Activated CD8-positive, alpha-beta T cell treated with anti-CD3 and anti-CD28 coated beads, Interleukin-2, amount 10 ng/mL, durations not matched to agents 7 days and 5 days (primary cell): ENCODE measurements at regions not wholly inside any gene's neighbourhood (a gene's known extent, or its start where the extent isn't known, plus 50 kb on each side); places are given as distances from the start of the nearest gene placed in this dataset.
"Not testable (repeated sequence)": the region's sequence is repeated elsewhere in the genome, so short reads cannot be mapped to it uniquely, and the experiment has no call there.

Experiments
- ATAC-seq: fragments of 150-1000 bp; cut with Tn5 transposase; one replicate; pipeline ENCODE4 v1.10.0; 2021; ENCODE audit warnings: moderate library complexity
- CTCF ChIA-PET: fragments of 350-600 bp; sonication (Branson Sonifier 250); formaldehyde crosslinking; loops from one replicate; lab custom pipeline; 2021; ENCODE audit warnings: antibody characterized with exemption; lab: Charles Lee
- POLR2A ChIA-PET: fragments of 350-600 bp; sonication (Branson Sonifier 250); formaldehyde crosslinking; loops from one replicate; lab custom pipeline; 2021; ENCODE audit warnings: antibody characterized with exemption; lab: Charles Lee
- DNase-seq: peaks from one replicate; pipeline ENCODE4 v3.0.0-alpha.2; 2020
- H3K27ac Mint-ChIP-seq: one replicate; pipeline ENCODE4 v1.8.0; 2021; ENCODE audit warnings: mild to moderate bottlenecking, mixed read lengths
- H3K27me3 Mint-ChIP-seq: one replicate; pipeline ENCODE4 v1.8.0; 2021; ENCODE audit warnings: low read depth, mixed read lengths
- H3K36me3 Mint-ChIP-seq: one replicate; pipeline ENCODE4 v1.8.0; 2021; ENCODE audit warnings: low read depth, mixed read lengths
- H3K4me1 Mint-ChIP-seq: one replicate; pipeline ENCODE4 v1.8.0; 2021; ENCODE audit warnings: low read depth, mixed read lengths
- H3K4me3 Mint-ChIP-seq: one replicate; pipeline ENCODE4 v1.8.0; 2021; ENCODE audit warnings: mild to moderate bottlenecking, mixed read lengths
- H3K9me3 Mint-ChIP-seq: one replicate; pipeline ENCODE4 v1.8.0; 2022; ENCODE audit warnings: mixed read lengths; ENCODE audit not compliant: insufficient read depth

- no peak for DNase-seq
- no peak for ATAC-seq
- H3K36me3 Mint-ChIP-seq = no peaks in the 10 kb centered on the region
- no peaks in the 10 kb centered on the region for H3K4me1 Mint-ChIP-seq
- H3K27me3 Mint-ChIP-seq = no peaks in the 10 kb centered on the region
- H3K4me3 Mint-ChIP-seq = no peak overlapping the region
- ChIA-PET CTCF (no interaction called here), POLR2A (no interaction called here)
- H3K27ac Mint-ChIP-seq = no peak overlapping the region
- H3K9me3 Mint-ChIP-seq = no peaks in the 10 kb centered on the region
Measured at GRCh38 chr1:29924017-29924431, 687.7 kb downstream of the PTPRU start.

GRCh38 chr1:29921741-29922140, 685.4 kb downstream of the PTPRU start:
- CTCF ChIA-PET = no interaction called here
- POLR2A ChIA-PET = no interaction called here
- Mint-ChIP-seq H3K4me3 (no peak overlapping the region), H3K36me3 (no peaks in the 10 kb centered on the region), H3K27ac (no peak overlapping the region), H3K27me3 (no peaks in the 10 kb centered on the region), H3K4me1 (no peaks in the 10 kb centered on the region), H3K9me3 (no peaks in the 10 kb centered on the region)
- ATAC-seq = no peak
- no peak for DNase-seq

GRCh38 chr1:29920784-29921183, 684.5 kb downstream of the PTPRU start:
- ATAC-seq (no peak), DNase-seq (no peak)
- Mint-ChIP-seq H3K36me3 (no peaks in the 10 kb centered on the region), H3K4me3 (no peak overlapping the region), H3K4me1 (no peaks in the 10 kb centered on the region), H3K9me3 (no peaks in the 10 kb centered on the region), H3K27me3 (no peaks in the 10 kb centered on the region), H3K27ac (no peak overlapping the region)
- POLR2A ChIA-PET = no interaction called here
- CTCF ChIA-PET = no interaction called here

GRCh38 chr1:29920316-29920715, 684.0 kb downstream of the PTPRU start:
- Mint-ChIP-seq H3K27me3 (no peaks in the 10 kb centered on the region), H3K4me1 (no peaks in the 10 kb centered on the region), H3K36me3 (no peaks in the 10 kb centered on the region), H3K4me3 (no peak overlapping the region), H3K27ac (no peak overlapping the region), H3K9me3 (no peaks in the 10 kb centered on the region)
- POLR2A ChIA-PET = no interaction called here
- no peak for ATAC-seq
- CTCF ChIA-PET = no interaction called here
- no peak for DNase-seq

- CTCF ChIA-PET, H3K27me3 Mint-ChIP-seq, H3K36me3 Mint-ChIP-seq, H3K9me3 Mint-ChIP-seq, POLR2A ChIA-PET, DNase-seq, H3K4me1 Mint-ChIP-seq, ATAC-seq, H3K4me3 Mint-ChIP-seq, H3K27ac Mint-ChIP-seq: not testable (repeated sequence)
Measured at GRCh38 chr1:29919041-29919440, 682.7 kb downstream of the PTPRU start.

GRCh38 chr1:29916656-29917369, 680.5 kb downstream of the PTPRU start:
- Mint-ChIP-seq H3K36me3 (no peaks in the 10 kb centered on the region), H3K4me3 (no peak overlapping the region), H3K27ac (no peak overlapping the region), H3K27me3 (peaks cover 4% of the 10 kb centered on the region), H3K9me3 (no peaks in the 10 kb centered on the region), H3K4me1 (no peaks in the 10 kb centered on the region)
- CTCF ChIA-PET = no interaction called here
- ATAC-seq (no peak), DNase-seq (no peak)
- POLR2A ChIA-PET = no interaction called here

- Mint-ChIP-seq H3K27ac (no peak overlapping the region), H3K36me3 (no peaks in the 10 kb centered on the region), H3K4me3 (no peak overlapping the region), H3K9me3 (no peaks in the 10 kb centered on the region), H3K4me1 (no peaks in the 10 kb centered on the region), H3K27me3 (peaks cover 4% of the 10 kb centered on the region)
- ChIA-PET CTCF (no interaction called here), POLR2A (no interaction called here)
- ATAC-seq = no peak
- DNase-seq = no peak
Measured at GRCh38 chr1:29914936-29915335, 678.6 kb downstream of the PTPRU start.

- Mint-ChIP-seq H3K4me3 (no peak overlapping the region), H3K27me3 (peaks cover 4% of the 10 kb centered on the region), H3K36me3 (no peaks in the 10 kb centered on the region), H3K27ac (no peak overlapping the region), H3K9me3 (no peaks in the 10 kb centered on the region), H3K4me1 (no peaks in the 10 kb centered on the region)
- ATAC-seq (no peak), DNase-seq (no peak)
- POLR2A ChIA-PET = no interaction called here
- CTCF ChIA-PET = no interaction called here
Measured at GRCh38 chr1:29912425-29912824, 676.1 kb downstream of the PTPRU start.

GRCh38 chr1:29909962-29910361, 673.6 kb downstream of the PTPRU start:
- POLR2A ChIA-PET = no interaction called here
- CTCF ChIA-PET = no interaction called here
- Mint-ChIP-seq H3K36me3 (no peaks in the 10 kb centered on the region), H3K27ac (no peak overlapping the region), H3K4me3 (no peak overlapping the region), H3K27me3 (peaks cover 4% of the 10 kb centered on the region), H3K4me1 (no peaks in the 10 kb centered on the region), H3K9me3 (no peaks in the 10 kb centered on the region)
- no peak for DNase-seq
- ATAC-seq = no peak

GRCh38 chr1:29907596-29907995, 671.3 kb downstream of the PTPRU start:
- Mint-ChIP-seq H3K27ac (no peak overlapping the region), H3K36me3 (no peaks in the 10 kb centered on the region), H3K4me3 (no peak overlapping the region), H3K27me3 (peaks cover 6% of the 10 kb centered on the region), H3K4me1 (no peaks in the 10 kb centered on the region), H3K9me3 (no peaks in the 10 kb centered on the region)
- ChIA-PET POLR2A (no interaction called here), CTCF (no interaction called here)
- ATAC-seq (no peak), DNase-seq (no peak)

- ChIA-PET CTCF (no interaction called here), POLR2A (interaction anchor here (0.7 kb wide), 1 partner anchor 408 kb away, joined by 3 read pairs; no protein-coding TSS in a partner anchor)
- no peak for ATAC-seq
- H3K36me3 Mint-ChIP-seq = no peaks in the 10 kb centered on the region
- H3K4me3 Mint-ChIP-seq = no peak overlapping the region
- H3K27me3 Mint-ChIP-seq = peaks cover 2% of the 10 kb centered on the region
- no peaks in the 10 kb centered on the region for H3K9me3 Mint-ChIP-seq
- DNase-seq = no peak
- no peaks in the 10 kb centered on the region for H3K4me1 Mint-ChIP-seq
- H3K27ac Mint-ChIP-seq = no peak overlapping the region
Measured at GRCh38 chr1:29906927-29907326, 670.6 kb downstream of the PTPRU start.

- Mint-ChIP-seq H3K27ac (no peak overlapping the region), H3K4me3 (no peak overlapping the region), H3K4me1 (no peaks in the 10 kb centered on the region), H3K9me3 (no peaks in the 10 kb centered on the region), H3K27me3 (peaks cover 2% of the 10 kb centered on the region), H3K36me3 (no peaks in the 10 kb centered on the region)
- ChIA-PET POLR2A (no interaction called here), CTCF (no interaction called here)
- no peak for ATAC-seq
- DNase-seq = no peak
Measured at GRCh38 chr1:29903548-29904166, 667.3 kb downstream of the PTPRU start.
